ENCODE measurements at regions not wholly inside any gene's neighbourhood (a gene's known extent, or its start where the extent isn't known, plus 50 kb on each side); places are given as distances from the start of the nearest gene placed in this dataset.
A peak's percentile ranks its signal among the peaks of the same experiment; 100 is the strongest.

GRCh38 chr4:104353481-104353880 is 141.2 kb downstream of the CXXC4 start:
- H3K9ac ChIP-seq (ENCODE audit: low read length), result no peak overlapping the region
- H3K27ac ChIP-seq (ENCODE audit: low read depth, low read length), result no peak overlapping the region
- H3K27me3 ChIP-seq (ENCODE audit: insufficient read depth, low read length), result no peaks in the 10 kb centered on the region
- ChIA-PET CTCF (no interaction called here), POLR2A (no interaction called here), RAD21 (ENCODE audit: low non-redundant PET in 1 of 2, low total read pairs in 2 of 2, uncharacterized antibody in 2 of 2, unreplicated experiment in 2 of 2) (no interaction called here)
- BruUV-seq (replicated peaks), result no TSS peak
- no peak overlapping the region for H2AFZ ChIP-seq (ENCODE audit: low read depth, low read length, poor library complexity, severe bottlenecking)
- ATAC-seq, result no peak
- intact Hi-C loops (cut with micrococcal nuclease), result no loop called here
- no peaks in the 10 kb centered on the region for H3K79me2 ChIP-seq (ENCODE audit: insufficient read depth, low read length)
- no peak overlapping the region for H3K4me3 ChIP-seq (replicated peaks in 1 of 2; ENCODE audit: low read depth in 1 of 2, low read length in 2 of 2)
- no peaks in the 10 kb centered on the region for H3K36me3 ChIP-seq (ENCODE audit: control insufficient read depth in 1 of 2, insufficient read depth in 2 of 2, low read length in 2 of 2)
- H3K4me2 ChIP-seq (ENCODE audit: low read length), result no peak overlapping the region
- H4K20me1 ChIP-seq (ENCODE audit: insufficient read depth), result no peaks in the 10 kb centered on the region
- H3K9me2 ChIP-seq (ENCODE audit: insufficient read depth), result no peaks in the 10 kb centered on the region
- H3K4me1 ChIP-seq (ENCODE audit: control insufficient read depth in 1 of 2, insufficient read depth in 2 of 2, low read length in 2 of 2), result no peaks in the 10 kb centered on the region
- H3K9me3 ChIP-seq (ENCODE audit: control insufficient read depth in 1 of 2, insufficient read depth in 1 of 2, low read depth in 1 of 2, low read length in 2 of 2), result peaks cover 0 to 6% of the 10 kb centered on the region in 2 experiments; a peak in 1 of 4 replicates
- no peak for DNase-seq (ENCODE audit: low read depth, low spot score)
- TF ChIP-seq CBX3 (IDR thresholded peaks at IDR 0.05; ENCODE audit: low read depth), result 0 out of 2 replicates have a peak, but pooled peaks have one; percentile 25
- TF ChIP-seq ZBTB33 (IDR thresholded peaks at IDR 0.05; ENCODE audit: extremely low read depth, insufficient replicate concordance, low read length), result no peak

- CTCF ChIA-PET, result no interaction called here
- H3K4me2 ChIP-seq (ENCODE audit: low read length), result no peak overlapping the region
- H3K27ac ChIP-seq (ENCODE audit: low read depth, low read length), result no peak overlapping the region
Observed at GRCh38 chr4:104352211-104352610, 142.5 kb downstream of the CXXC4 start.

More at GRCh38 chr4:104352211-104352610, 142.5 kb downstream of the CXXC4 start:
- no peak overlapping the region for H2AFZ ChIP-seq (ENCODE audit: low read depth, low read length, poor library complexity, severe bottlenecking)
- no peaks in the 10 kb centered on the region for H3K9me2 ChIP-seq (ENCODE audit: insufficient read depth)
- ChIA-PET POLR2A (no interaction called here), RAD21 (ENCODE audit: low non-redundant PET in 1 of 2, low total read pairs in 2 of 2, uncharacterized antibody in 2 of 2, unreplicated experiment in 2 of 2) (no interaction called here)
- intact Hi-C loops (cut with micrococcal nuclease), result no loop called here
- no peaks in the 10 kb centered on the region for H3K27me3 ChIP-seq (ENCODE audit: insufficient read depth, low read length)
- no peaks in the 10 kb centered on the region for H3K36me3 ChIP-seq (ENCODE audit: control insufficient read depth in 1 of 2, insufficient read depth in 2 of 2, low read length in 2 of 2)
- ATAC-seq (peak; percentile 78), DNase-seq (ENCODE audit: low read depth, low spot score) (no peak)
- H3K9ac ChIP-seq (ENCODE audit: low read length), result no peak overlapping the region
- no peak overlapping the region for H3K4me3 ChIP-seq (replicated peaks in 1 of 2; ENCODE audit: low read depth in 1 of 2, low read length in 2 of 2)
- H3K9me3 ChIP-seq (ENCODE audit: control insufficient read depth in 1 of 2, insufficient read depth in 1 of 2, low read depth in 1 of 2, low read length in 2 of 2), result peaks cover 0 to 6% of the 10 kb centered on the region in 2 experiments; a peak in 1 of 4 replicates
- no peak for TF ChIP-seq TCF7L2 (IDR thresholded peaks at IDR 0.05; ENCODE audit: borderline replicate concordance, extremely low read depth, insufficient read depth, insufficient read length)
- TF ChIP-seq, protein P1, sequence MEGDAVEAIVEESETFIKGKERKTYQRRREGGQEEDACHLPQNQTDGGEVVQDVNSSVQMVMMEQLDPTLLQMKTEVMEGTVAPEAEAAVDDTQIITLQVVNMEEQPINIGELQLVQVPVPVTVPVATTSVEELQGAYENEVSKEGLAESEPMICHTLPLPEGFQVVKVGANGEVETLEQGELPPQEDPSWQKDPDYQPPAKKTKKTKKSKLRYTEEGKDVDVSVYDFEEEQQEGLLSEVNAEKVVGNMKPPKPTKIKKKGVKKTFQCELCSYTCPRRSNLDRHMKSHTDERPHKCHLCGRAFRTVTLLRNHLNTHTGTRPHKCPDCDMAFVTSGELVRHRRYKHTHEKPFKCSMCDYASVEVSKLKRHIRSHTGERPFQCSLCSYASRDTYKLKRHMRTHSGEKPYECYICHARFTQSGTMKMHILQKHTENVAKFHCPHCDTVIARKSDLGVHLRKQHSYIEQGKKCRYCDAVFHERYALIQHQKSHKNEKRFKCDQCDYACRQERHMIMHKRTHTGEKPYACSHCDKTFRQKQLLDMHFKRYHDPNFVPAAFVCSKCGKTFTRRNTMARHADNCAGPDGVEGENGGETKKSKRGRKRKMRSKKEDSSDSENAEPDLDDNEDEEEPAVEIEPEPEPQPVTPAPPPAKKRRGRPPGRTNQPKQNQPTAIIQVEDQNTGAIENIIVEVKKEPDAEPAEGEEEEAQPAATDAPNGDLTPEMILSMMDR (IDR thresholded peaks at IDR 0.05 in 2 of 3, conservative IDR thresholded peaks at IDR 0.05 in 1 of 3; ENCODE audit: borderline replicate concordance in 1 of 3, insufficient read depth in 1 of 3, low read depth in 2 of 3, low read length in 2 of 3), result peak in 2 of 3 experiments; percentile 37 to 40; a peak in 4 of 6 replicates
- TF ChIP-seq ZFX (IDR thresholded peaks at IDR 0.05), result no peak
- TF ChIP-seq, protein P2, sequence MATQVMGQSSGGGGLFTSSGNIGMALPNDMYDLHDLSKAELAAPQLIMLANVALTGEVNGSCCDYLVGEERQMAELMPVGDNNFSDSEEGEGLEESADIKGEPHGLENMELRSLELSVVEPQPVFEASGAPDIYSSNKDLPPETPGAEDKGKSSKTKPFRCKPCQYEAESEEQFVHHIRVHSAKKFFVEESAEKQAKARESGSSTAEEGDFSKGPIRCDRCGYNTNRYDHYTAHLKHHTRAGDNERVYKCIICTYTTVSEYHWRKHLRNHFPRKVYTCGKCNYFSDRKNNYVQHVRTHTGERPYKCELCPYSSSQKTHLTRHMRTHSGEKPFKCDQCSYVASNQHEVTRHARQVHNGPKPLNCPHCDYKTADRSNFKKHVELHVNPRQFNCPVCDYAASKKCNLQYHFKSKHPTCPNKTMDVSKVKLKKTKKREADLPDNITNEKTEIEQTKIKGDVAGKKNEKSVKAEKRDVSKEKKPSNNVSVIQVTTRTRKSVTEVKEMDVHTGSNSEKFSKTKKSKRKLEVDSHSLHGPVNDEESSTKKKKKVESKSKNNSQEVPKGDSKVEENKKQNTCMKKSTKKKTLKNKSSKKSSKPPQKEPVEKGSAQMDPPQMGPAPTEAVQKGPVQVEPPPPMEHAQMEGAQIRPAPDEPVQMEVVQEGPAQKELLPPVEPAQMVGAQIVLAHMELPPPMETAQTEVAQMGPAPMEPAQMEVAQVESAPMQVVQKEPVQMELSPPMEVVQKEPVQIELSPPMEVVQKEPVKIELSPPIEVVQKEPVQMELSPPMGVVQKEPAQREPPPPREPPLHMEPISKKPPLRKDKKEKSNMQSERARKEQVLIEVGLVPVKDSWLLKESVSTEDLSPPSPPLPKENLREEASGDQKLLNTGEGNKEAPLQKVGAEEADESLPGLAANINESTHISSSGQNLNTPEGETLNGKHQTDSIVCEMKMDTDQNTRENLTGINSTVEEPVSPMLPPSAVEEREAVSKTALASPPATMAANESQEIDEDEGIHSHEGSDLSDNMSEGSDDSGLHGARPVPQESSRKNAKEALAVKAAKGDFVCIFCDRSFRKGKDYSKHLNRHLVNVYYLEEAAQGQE (IDR thresholded peaks at IDR 0.05; ENCODE audit: low read depth), result no peak
- TF ChIP-seq SIN3A (IDR thresholded peaks at IDR 0.05; ENCODE audit: low read depth), result no peak
- TF ChIP-seq RAD21 (IDR thresholded peaks at IDR 0.05; ENCODE audit: low read depth), result peak; percentile 11; the same call in 1 of the 2 replicates
- no peak for TF ChIP-seq ZBTB33 (IDR thresholded peaks at IDR 0.05; ENCODE audit: extremely low read depth, insufficient replicate concordance, low read length)
- no peak for TF ChIP-seq SP1 (IDR thresholded peaks at IDR 0.05; ENCODE audit: low read depth)
- H3K4me1 ChIP-seq (ENCODE audit: control insufficient read depth in 1 of 2, insufficient read depth in 2 of 2, low read length in 2 of 2), result no peaks in the 10 kb centered on the region
- no peaks in the 10 kb centered on the region for H3K79me2 ChIP-seq (ENCODE audit: insufficient read depth, low read length)
- H4K20me1 ChIP-seq (ENCODE audit: insufficient read depth), result no peaks in the 10 kb centered on the region
- no TSS peak for BruUV-seq (replicated peaks)
